ENCODE measurements at regions not wholly inside any gene's neighbourhood (a gene's known extent, or its start where the extent isn't known, plus 50 kb on each side); places are given as distances from the start of the nearest gene placed in this dataset.

DNA sequence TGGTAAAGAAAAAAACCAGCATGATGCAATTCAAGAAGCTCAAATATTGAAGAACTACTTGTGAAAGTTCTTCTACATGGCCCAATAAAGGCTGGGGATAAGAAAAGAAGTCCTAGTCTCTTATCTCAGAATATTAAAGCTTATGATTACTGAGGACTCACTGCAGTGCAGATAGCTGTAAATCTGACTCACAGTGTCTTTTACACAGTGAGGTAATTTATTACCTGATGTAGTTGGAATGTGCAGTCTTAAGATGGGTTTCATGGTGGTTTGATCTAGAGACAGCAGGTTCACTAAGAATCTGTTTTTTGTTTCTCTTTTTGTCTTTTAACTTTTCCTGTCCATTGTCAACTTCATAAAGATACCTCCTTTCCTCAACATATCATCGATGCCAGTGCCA lies 484.0 kb upstream of the MAP2 start:
- TF ChIP-seq, protein P1, sequence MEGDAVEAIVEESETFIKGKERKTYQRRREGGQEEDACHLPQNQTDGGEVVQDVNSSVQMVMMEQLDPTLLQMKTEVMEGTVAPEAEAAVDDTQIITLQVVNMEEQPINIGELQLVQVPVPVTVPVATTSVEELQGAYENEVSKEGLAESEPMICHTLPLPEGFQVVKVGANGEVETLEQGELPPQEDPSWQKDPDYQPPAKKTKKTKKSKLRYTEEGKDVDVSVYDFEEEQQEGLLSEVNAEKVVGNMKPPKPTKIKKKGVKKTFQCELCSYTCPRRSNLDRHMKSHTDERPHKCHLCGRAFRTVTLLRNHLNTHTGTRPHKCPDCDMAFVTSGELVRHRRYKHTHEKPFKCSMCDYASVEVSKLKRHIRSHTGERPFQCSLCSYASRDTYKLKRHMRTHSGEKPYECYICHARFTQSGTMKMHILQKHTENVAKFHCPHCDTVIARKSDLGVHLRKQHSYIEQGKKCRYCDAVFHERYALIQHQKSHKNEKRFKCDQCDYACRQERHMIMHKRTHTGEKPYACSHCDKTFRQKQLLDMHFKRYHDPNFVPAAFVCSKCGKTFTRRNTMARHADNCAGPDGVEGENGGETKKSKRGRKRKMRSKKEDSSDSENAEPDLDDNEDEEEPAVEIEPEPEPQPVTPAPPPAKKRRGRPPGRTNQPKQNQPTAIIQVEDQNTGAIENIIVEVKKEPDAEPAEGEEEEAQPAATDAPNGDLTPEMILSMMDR (IDR thresholded peaks at IDR 0.05), result no peak
- TF ChIP-seq POLR2A (IDR thresholded peaks at IDR 0.05), result no peak
